ENCODE measurements at regions not wholly inside any gene's neighbourhood (a gene's known extent, or its start where the extent isn't known, plus 50 kb on each side); places are given as distances from the start of the nearest gene placed in this dataset.

DNA sequence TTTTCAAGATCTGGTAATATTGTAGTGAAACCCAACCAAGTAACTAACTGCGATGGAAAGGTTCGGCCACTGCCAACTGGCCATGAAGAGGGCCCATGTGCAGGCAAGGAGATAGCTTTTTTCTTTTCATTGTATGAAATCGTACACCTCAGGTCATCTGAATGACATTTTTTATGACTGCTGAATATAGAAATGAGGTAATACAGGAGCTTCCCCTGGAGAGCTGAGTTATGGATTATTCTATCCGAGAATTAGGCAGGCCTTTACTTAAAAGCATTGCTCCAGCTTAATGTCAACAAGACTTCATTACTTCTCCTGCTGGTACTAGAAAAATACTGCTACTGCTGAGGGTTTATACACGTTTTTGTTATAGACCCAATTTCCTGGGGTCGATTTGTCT is 1215.6 kb downstream of the EFNB2 start:
- Histone ChIP-seq H4K91ac (ENCODE audit: low read depth, low read length, poor library complexity) (no peak overlapping the region), H2BK12ac (ENCODE audit: low read length) (no peak overlapping the region), H3K36me3 (replicated peaks in 1 of 2; ENCODE audit: control insufficient read depth in 2 of 2, insufficient read depth in 2 of 2, low read length in 2 of 2) (no peaks in the 10 kb centered on the region), H3K4me1 (ENCODE audit: control insufficient read depth in 2 of 2, insufficient read depth in 1 of 2, low read depth in 1 of 2, low read length in 2 of 2) (no peaks in the 10 kb centered on the region), H2BK15ac (ENCODE audit: low read length) (no peak overlapping the region), H3K18ac (ENCODE audit: low read length) (no peak overlapping the region), H2AFZ (ENCODE audit: low read length) (no peak overlapping the region), H3K23ac (ENCODE audit: low read depth, low read length, poor library complexity) (no peak overlapping the region), H3K27ac (replicated peaks; ENCODE audit: low read length) (no peak overlapping the region), H2AK5ac (ENCODE audit: low read depth, low read length) (no peak overlapping the region), H2BK5ac (ENCODE audit: low read length) (no peak overlapping the region), H3K79me1 (ENCODE audit: low read depth, low read length) (no peaks in the 10 kb centered on the region), H2BK120ac (ENCODE audit: low read depth, low read length) (no peak overlapping the region), H4K8ac (ENCODE audit: low read depth, low read length) (no peak overlapping the region), H3K27me3 (ENCODE audit: control insufficient read depth in 3 of 3, insufficient read depth in 3 of 3, low read depth in 1 of 3, low read length in 3 of 3) (no peaks in the 10 kb centered on the region), H3K4me2 (ENCODE audit: insufficient read depth, low read length, poor library complexity, severe bottlenecking) (no peak overlapping the region), H3K14ac (ENCODE audit: low read length) (no peak overlapping the region), H3K4me3 (ENCODE audit: low read length in 2 of 2) (no peak overlapping the region), H3K4ac (ENCODE audit: low read length) (no peak overlapping the region), H3K9me3 (replicated peaks in 1 of 2; ENCODE audit: control insufficient read depth in 2 of 2, insufficient read depth in 1 of 2, low read depth in 1 of 2, low read length in 2 of 2) (no peaks in the 10 kb centered on the region), H3K9ac (ENCODE audit: low read depth, low read length, poor library complexity) (no peak overlapping the region)
- WGBS, 2 donors (ENCODE audit: extremely low coverage in 2 of 2, insufficient read length in 2 of 2, insufficient replicate concordance in 1 of 2): no CpG with 5 or more reads among the region's 6 CpGs
- DNase-seq (ENCODE audit: low spot score): no peak

DNA sequence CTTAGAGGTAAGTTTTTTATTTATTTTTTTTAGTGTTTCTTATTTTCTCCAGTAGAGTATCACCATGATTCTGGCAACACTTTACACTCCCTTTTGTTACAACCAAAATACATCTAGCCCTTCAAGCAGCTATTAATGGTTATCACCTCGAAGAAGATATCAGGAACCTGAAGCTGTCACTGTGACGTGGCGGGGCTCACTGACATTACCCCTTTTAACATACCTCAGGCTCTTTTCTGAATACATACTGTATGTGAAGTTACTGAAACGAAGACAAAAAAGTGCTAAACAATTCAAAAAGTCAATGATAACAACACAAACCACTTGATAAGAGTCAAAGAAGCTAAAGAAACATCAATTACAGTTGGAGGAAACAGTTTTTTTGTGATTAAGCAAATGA is 1218.7 kb downstream of the EFNB2 start:
- H4K8ac ChIP-seq (ENCODE audit: low read depth, low read length): no peak overlapping the region
- H3K18ac ChIP-seq (ENCODE audit: low read length): no peak overlapping the region
- H3K27me3 ChIP-seq (ENCODE audit: control insufficient read depth in 3 of 3, insufficient read depth in 3 of 3, low read depth in 1 of 3, low read length in 3 of 3): no peaks in the 10 kb centered on the region
- H3K9me3 ChIP-seq (replicated peaks in 1 of 2; ENCODE audit: control insufficient read depth in 2 of 2, insufficient read depth in 1 of 2, low read depth in 1 of 2, low read length in 2 of 2): no peaks in the 10 kb centered on the region
- H3K14ac ChIP-seq (ENCODE audit: low read length): no peak overlapping the region
- H3K4me2 ChIP-seq (ENCODE audit: insufficient read depth, low read length, poor library complexity, severe bottlenecking): no peak overlapping the region
- no peak overlapping the region for H3K9ac ChIP-seq (ENCODE audit: low read depth, low read length, poor library complexity)
- H3K4ac ChIP-seq (ENCODE audit: low read length): no peak overlapping the region
- no peak overlapping the region for H3K27ac ChIP-seq (replicated peaks; ENCODE audit: low read length)
- no peak overlapping the region for H3K23ac ChIP-seq (ENCODE audit: low read depth, low read length, poor library complexity)
- no peak for DNase-seq (ENCODE audit: low spot score)
- WGBS, 2 donors (ENCODE audit: extremely low coverage in 2 of 2, insufficient read length in 2 of 2, insufficient replicate concordance in 1 of 2): no CpG with 5 or more reads among the region's 4 CpGs
- H2BK12ac ChIP-seq (ENCODE audit: low read length): no peak overlapping the region
- no peak overlapping the region for H3K4me3 ChIP-seq (ENCODE audit: low read length in 2 of 2)
- no peaks in the 10 kb centered on the region for H3K4me1 ChIP-seq (ENCODE audit: control insufficient read depth in 2 of 2, insufficient read depth in 1 of 2, low read depth in 1 of 2, low read length in 2 of 2)
- H3K79me1 ChIP-seq (ENCODE audit: low read depth, low read length): no peaks in the 10 kb centered on the region
- H2AK5ac ChIP-seq (ENCODE audit: low read depth, low read length): no peak overlapping the region
- H2AFZ ChIP-seq (ENCODE audit: low read length): no peak overlapping the region
- H3K36me3 ChIP-seq (replicated peaks in 1 of 2; ENCODE audit: control insufficient read depth in 2 of 2, insufficient read depth in 2 of 2, low read length in 2 of 2): no peaks in the 10 kb centered on the region
- no peak overlapping the region for H4K91ac ChIP-seq (ENCODE audit: low read depth, low read length, poor library complexity)
- H2BK5ac ChIP-seq (ENCODE audit: low read length): no peak overlapping the region
- no peak overlapping the region for H2BK120ac ChIP-seq (ENCODE audit: low read depth, low read length)
- no peak overlapping the region for H2BK15ac ChIP-seq (ENCODE audit: low read length)

DNA sequence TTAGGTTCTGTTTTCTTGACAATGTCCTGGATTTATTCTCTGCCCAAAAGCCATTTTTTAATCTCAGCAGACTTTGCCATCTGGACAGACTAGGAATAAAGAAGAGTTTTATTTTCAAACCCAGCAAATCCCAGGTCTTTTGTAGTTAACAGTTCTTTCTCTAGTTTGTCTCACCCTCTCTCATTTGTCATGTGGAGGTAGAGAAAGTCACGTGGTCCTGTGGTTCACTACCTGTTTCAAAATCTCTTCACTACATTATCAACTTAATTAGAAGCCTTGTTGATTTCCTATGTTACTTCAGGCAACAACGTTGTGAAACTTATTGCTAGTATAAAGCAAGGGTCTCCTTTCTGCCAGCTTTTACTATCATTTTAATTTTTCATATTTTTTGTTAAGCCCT is 1222.6 kb downstream of the EFNB2 start:
- Histone ChIP-seq H3K4me1 (ENCODE audit: control insufficient read depth in 2 of 2, insufficient read depth in 1 of 2, low read depth in 1 of 2, low read length in 2 of 2) (no peaks in the 10 kb centered on the region), H3K4me3 (ENCODE audit: low read length in 2 of 2) (no peak overlapping the region), H3K18ac (ENCODE audit: low read length) (no peak overlapping the region), H3K27me3 (ENCODE audit: control insufficient read depth in 3 of 3, insufficient read depth in 3 of 3, low read depth in 1 of 3, low read length in 3 of 3) (no peaks in the 10 kb centered on the region), H2AK5ac (ENCODE audit: low read depth, low read length) (no peak overlapping the region), H2BK120ac (ENCODE audit: low read depth, low read length) (no peak overlapping the region), H3K9ac (ENCODE audit: low read depth, low read length, poor library complexity) (no peak overlapping the region), H2BK12ac (ENCODE audit: low read length) (no peak overlapping the region), H3K4ac (ENCODE audit: low read length) (no peak overlapping the region), H3K36me3 (replicated peaks in 1 of 2; ENCODE audit: control insufficient read depth in 2 of 2, insufficient read depth in 2 of 2, low read length in 2 of 2) (no peaks in the 10 kb centered on the region), H3K79me1 (ENCODE audit: low read depth, low read length) (no peaks in the 10 kb centered on the region), H3K9me3 (replicated peaks in 1 of 2; ENCODE audit: control insufficient read depth in 2 of 2, insufficient read depth in 1 of 2, low read depth in 1 of 2, low read length in 2 of 2) (peaks cover 0 to 9% of the 10 kb centered on the region in 2 donors), H4K91ac (ENCODE audit: low read depth, low read length, poor library complexity) (no peak overlapping the region), H4K8ac (ENCODE audit: low read depth, low read length) (no peak overlapping the region), H3K23ac (ENCODE audit: low read depth, low read length, poor library complexity) (no peak overlapping the region), H2BK15ac (ENCODE audit: low read length) (no peak overlapping the region), H3K27ac (replicated peaks; ENCODE audit: low read length) (no peak overlapping the region), H2AFZ (ENCODE audit: low read length) (no peak overlapping the region), H3K14ac (ENCODE audit: low read length) (no peak overlapping the region), H3K4me2 (ENCODE audit: insufficient read depth, low read length, poor library complexity, severe bottlenecking) (no peak overlapping the region), H2BK5ac (ENCODE audit: low read length) (no peak overlapping the region)
- no peak for DNase-seq (ENCODE audit: low spot score)
- no CpG with 5 or more reads among the region's 2 CpGs for WGBS, 2 donors (ENCODE audit: extremely low coverage in 2 of 2, insufficient read length in 2 of 2, insufficient replicate concordance in 1 of 2)

DNA sequence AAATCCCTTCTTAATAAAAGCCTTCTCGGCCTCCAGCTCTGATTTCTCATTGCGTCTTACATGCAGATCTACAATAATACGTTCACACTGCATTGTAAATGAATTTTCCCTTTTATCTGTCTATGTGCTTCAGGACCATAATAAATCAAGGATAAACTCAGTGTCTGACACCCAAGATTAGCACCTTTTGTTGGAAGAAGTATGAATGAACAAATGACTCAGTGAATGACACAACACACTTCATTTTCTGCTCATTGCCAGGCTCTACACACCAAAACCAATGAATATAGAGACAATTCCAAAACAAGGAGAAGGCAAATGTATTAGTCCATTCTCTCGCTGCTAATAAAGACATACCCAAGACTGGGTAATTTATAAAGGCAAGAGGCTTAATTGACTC is 1224.4 kb downstream of the EFNB2 start:
- H3K4me1 ChIP-seq (ENCODE audit: control insufficient read depth in 2 of 2, insufficient read depth in 1 of 2, low read depth in 1 of 2, low read length in 2 of 2): no peaks in the 10 kb centered on the region
- H3K4me3 ChIP-seq (ENCODE audit: low read length in 2 of 2): no peak overlapping the region
- no peak overlapping the region for H3K27ac ChIP-seq (replicated peaks; ENCODE audit: low read length)
- no peak overlapping the region for H2BK12ac ChIP-seq (ENCODE audit: low read length)
- H4K8ac ChIP-seq (ENCODE audit: low read depth, low read length): no peak overlapping the region
- no peak overlapping the region for H3K14ac ChIP-seq (ENCODE audit: low read length)
- no peaks in the 10 kb centered on the region for H3K79me1 ChIP-seq (ENCODE audit: low read depth, low read length)
- no peak overlapping the region for H2AFZ ChIP-seq (ENCODE audit: low read length)
- no peak overlapping the region for H2BK120ac ChIP-seq (ENCODE audit: low read depth, low read length)
- H3K23ac ChIP-seq (ENCODE audit: low read depth, low read length, poor library complexity): no peak overlapping the region
- H2BK15ac ChIP-seq (ENCODE audit: low read length): no peak overlapping the region
- H3K4ac ChIP-seq (ENCODE audit: low read length): no peak overlapping the region
- no peak overlapping the region for H3K9ac ChIP-seq (ENCODE audit: low read depth, low read length, poor library complexity)
- no peaks in the 10 kb centered on the region for H3K27me3 ChIP-seq (ENCODE audit: control insufficient read depth in 3 of 3, insufficient read depth in 3 of 3, low read depth in 1 of 3, low read length in 3 of 3)
- no peak overlapping the region for H3K4me2 ChIP-seq (ENCODE audit: insufficient read depth, low read length, poor library complexity, severe bottlenecking)
- H2BK5ac ChIP-seq (ENCODE audit: low read length): no peak overlapping the region
- no peak overlapping the region for H3K18ac ChIP-seq (ENCODE audit: low read length)
- H2AK5ac ChIP-seq (ENCODE audit: low read depth, low read length): no peak overlapping the region
- WGBS, 2 donors (ENCODE audit: extremely low coverage in 2 of 2, insufficient read length in 2 of 2, insufficient replicate concordance in 1 of 2): no CpG with 5 or more reads among the region's 4 CpGs
- H3K36me3 ChIP-seq (replicated peaks in 1 of 2; ENCODE audit: control insufficient read depth in 2 of 2, insufficient read depth in 2 of 2, low read length in 2 of 2): no peaks in the 10 kb centered on the region
- peaks cover 0 to 9% of the 10 kb centered on the region in 2 donors for H3K9me3 ChIP-seq (replicated peaks in 1 of 2; ENCODE audit: control insufficient read depth in 2 of 2, insufficient read depth in 1 of 2, low read depth in 1 of 2, low read length in 2 of 2)
- H4K91ac ChIP-seq (ENCODE audit: low read depth, low read length, poor library complexity): no peak overlapping the region
- DNase-seq (ENCODE audit: low spot score): no peak

Measured in neuronal stem cell (in vitro differentiated cells).